WTC11 (cell line): ENCODE measurements at regions not wholly inside any gene's neighbourhood (a gene's known extent, or its start where the extent isn't known, plus 50 kb on each side); places are given as distances from the start of the nearest gene placed in this dataset.

Experiments used
- ATAC-seq: fragments of 200-7000 bp; cut with Tn5 transposase; 2 replicates; pipeline ENCODE4 v1.10.0; 2021; ENCODE audit warnings: mild to moderate bottlenecking, moderate library complexity
- CTCF ChIA-PET: fragments of 300-600 bp; sonication (Branson Sonifier 250); formaldehyde crosslinking; loops from one replicate; lab custom pipeline; 2021; ENCODE audit warnings: antibody characterized with exemption; lab: Charles Lee
- POLR2A ChIA-PET: fragments of 350-600 bp; sonication (Branson Sonifier 250); formaldehyde crosslinking; loops from one replicate; lab custom pipeline; 2021; ENCODE audit warnings: antibody characterized with exemption; lab: Charles Lee
- DNase-seq: peaks from one replicate; pipeline ENCODE4 v3.0.0; 2021; ENCODE audit warnings: low spot score
- H3K27ac Mint-ChIP-seq: 2 replicates; pipeline ENCODE4 v1.8.0; 2021; ENCODE audit warnings: mixed read lengths
- H3K27me3 Mint-ChIP-seq: 2 replicates; pipeline ENCODE4 v1.8.0; 2021; ENCODE audit warnings: low read depth, mild to moderate bottlenecking, moderate library complexity, mixed read lengths
- H3K36me3 Mint-ChIP-seq: 2 replicates; pipeline ENCODE4 v1.8.0; 2021; ENCODE audit warnings: mixed read lengths
- H3K4me1 Mint-ChIP-seq: 2 replicates; pipeline ENCODE4 v1.8.0; 2022; ENCODE audit warnings: mixed read lengths
- H3K4me3 Mint-ChIP-seq: 2 replicates; pipeline ENCODE4 v1.8.0; 2021; ENCODE audit warnings: mild to moderate bottlenecking, moderate library complexity, mixed read lengths
- H3K9me3 Mint-ChIP-seq: 2 replicates; pipeline ENCODE4 v1.8.0; 2021; ENCODE audit warnings: mixed read lengths
- ATF1 ChIP-seq: sonication (generic); formaldehyde crosslinking; IDR thresholded peaks from 2 replicates; pipeline ENCODE4 v1.8.1; 2023; ENCODE audit warnings: mild to moderate bottlenecking, moderate library complexity, missing genetic modification reagents
- CBFB ChIP-seq: sonication (generic); formaldehyde crosslinking; IDR thresholded peaks from 2 replicates; pipeline ENCODE4 v1.8.1; 2022; ENCODE audit warnings: mild to moderate bottlenecking, low read depth, missing genetic modification reagents
- CREB1 ChIP-seq: sonication (generic); formaldehyde crosslinking; IDR thresholded peaks from 2 replicates; pipeline ENCODE4 v1.8.0; 2023; ENCODE audit warnings: mild to moderate bottlenecking, missing genetic modification reagents
- E2F4 ChIP-seq: sonication (generic); formaldehyde crosslinking; IDR thresholded peaks from 2 replicates; pipeline ENCODE4 v1.8.1; 2022; ENCODE audit warnings: low read depth, mild to moderate bottlenecking, moderate library complexity, missing genetic modification reagents, borderline replicate concordance
- ETV6 ChIP-seq: sonication (generic); formaldehyde crosslinking; IDR thresholded peaks from 2 replicates; pipeline ENCODE4 v1.8.1; 2022; ENCODE audit warnings: mild to moderate bottlenecking, missing genetic modification reagents
- GRHL2 ChIP-seq: fragments of 250-450 bp; sonication (Bioruptor Pico); IDR thresholded peaks from 2 replicates; pipeline ENCODE4 v1.8.0; 2022; ENCODE audit warnings: mild to moderate bottlenecking, moderate library complexity; ENCODE audit not compliant: insufficient replicate concordance, severe bottlenecking
- IRF2 ChIP-seq: sonication (generic); formaldehyde crosslinking; IDR thresholded peaks from 2 replicates; pipeline ENCODE4 v1.8.0; 2022; ENCODE audit warnings: low read depth, missing genetic modification reagents, borderline replicate concordance
- JAZF1 ChIP-seq: fragments of 250-450 bp; sonication (Bioruptor Pico); IDR thresholded peaks from 2 replicates; pipeline ENCODE4 v1.9.0; 2021; ENCODE audit warnings: moderate library complexity, mild to moderate bottlenecking, inconsistent platforms
- JUN ChIP-seq: sonication (generic); formaldehyde crosslinking; IDR thresholded peaks from 2 replicates; pipeline ENCODE4 v1.8.0; 2023; ENCODE audit warnings: mild to moderate bottlenecking, missing genetic modification reagents
- NR1H2 ChIP-seq: sonication (generic); formaldehyde crosslinking; IDR thresholded peaks from 2 replicates; pipeline ENCODE4 v1.9.0; 2021; ENCODE audit warnings: mild to moderate bottlenecking, moderate library complexity, missing genetic modification reagents
- PRRX2 ChIP-seq: fragments of 250-450 bp; sonication (Bioruptor Pico); IDR thresholded peaks from 2 replicates; pipeline ENCODE4 v1.8.0; 2021; ENCODE audit warnings: mild to moderate bottlenecking
- SMAD3 ChIP-seq: sonication (generic); formaldehyde crosslinking; IDR thresholded peaks from 2 replicates; pipeline ENCODE4 v1.8.0; 2022; ENCODE audit warnings: missing genetic modification reagents, mild to moderate bottlenecking, borderline replicate concordance
- SOX15 ChIP-seq: fragments of 250-450 bp; sonication (Bioruptor Pico); IDR thresholded peaks from 2 replicates; pipeline ENCODE4 v1.9.0; 2021; ENCODE audit warnings: mild to moderate bottlenecking
- TCF7 ChIP-seq: sonication (generic); formaldehyde crosslinking; IDR thresholded peaks from 2 replicates; pipeline ENCODE4 v1.8.0; 2022; ENCODE audit warnings: mild to moderate bottlenecking, low read depth, missing genetic modification reagents, moderate library complexity
- ZBTB21 ChIP-seq: sonication (generic); formaldehyde crosslinking; IDR thresholded peaks from 2 replicates; pipeline ENCODE4 v1.8.1; 2023; ENCODE audit warnings: mild to moderate bottlenecking, missing genetic modification reagents, borderline replicate concordance
- ZNF219 ChIP-seq: sonication (generic); formaldehyde crosslinking; IDR thresholded peaks from 2 replicates; pipeline ENCODE4 v1.8.0; 2023; ENCODE audit warnings: missing genetic modification reagents, mild to moderate bottlenecking, borderline replicate concordance
- ZNF532 ChIP-seq: fragments of 250-450 bp; sonication (Bioruptor Pico); IDR thresholded peaks from 2 replicates; pipeline ENCODE4 v1.9.0; 2021; ENCODE audit warnings: mild to moderate bottlenecking, borderline replicate concordance
- ZSCAN18 ChIP-seq: fragments of 250-450 bp; sonication (Bioruptor Pico); IDR thresholded peaks from 2 replicates; pipeline ENCODE4 v2.1.2; 2022; ENCODE audit warnings: mild to moderate bottlenecking, moderate library complexity
- TF ChIP-seq, protein P1 (sequence below): sonication (generic); formaldehyde crosslinking; IDR thresholded peaks from 2 replicates; pipeline ENCODE4 v1.8.1; 2022; ENCODE audit warnings: low read depth, missing genetic modification reagents, borderline replicate concordance
- TF ChIP-seq, protein P2 (sequence below): sonication (generic); formaldehyde crosslinking; IDR thresholded peaks from 2 replicates; pipeline ENCODE4 v1.8.0; 2022; ENCODE audit warnings: mild to moderate bottlenecking, missing genetic modification reagents
- TF ChIP-seq, protein P3 (sequence below): sonication (generic); formaldehyde crosslinking; IDR thresholded peaks from 2 replicates; pipeline ENCODE4 v1.8.0; 2023; ENCODE audit warnings: missing genetic modification reagents
- TF ChIP-seq, protein P4 (sequence below): sonication (generic); formaldehyde crosslinking; IDR thresholded peaks from 2 replicates; pipeline ENCODE4 v1.8.1; 2023; ENCODE audit warnings: mild to moderate bottlenecking, missing genetic modification reagents, moderate library complexity

GRCh38 chr22:26979294-26979693, 321.9 kb downstream of the MIAT start:
- DNase-seq (peak; percentile 30), ATAC-seq (peak; percentile 79)
- H3K4me3 Mint-ChIP-seq, result no peak overlapping the region
- H3K36me3 Mint-ChIP-seq, result no peaks in the 10 kb centered on the region
- peaks cover 10% of the 10 kb centered on the region for H3K27me3 Mint-ChIP-seq
- no peak for TF ChIP-seq SMAD3
- TF ChIP-seq, protein P1, sequence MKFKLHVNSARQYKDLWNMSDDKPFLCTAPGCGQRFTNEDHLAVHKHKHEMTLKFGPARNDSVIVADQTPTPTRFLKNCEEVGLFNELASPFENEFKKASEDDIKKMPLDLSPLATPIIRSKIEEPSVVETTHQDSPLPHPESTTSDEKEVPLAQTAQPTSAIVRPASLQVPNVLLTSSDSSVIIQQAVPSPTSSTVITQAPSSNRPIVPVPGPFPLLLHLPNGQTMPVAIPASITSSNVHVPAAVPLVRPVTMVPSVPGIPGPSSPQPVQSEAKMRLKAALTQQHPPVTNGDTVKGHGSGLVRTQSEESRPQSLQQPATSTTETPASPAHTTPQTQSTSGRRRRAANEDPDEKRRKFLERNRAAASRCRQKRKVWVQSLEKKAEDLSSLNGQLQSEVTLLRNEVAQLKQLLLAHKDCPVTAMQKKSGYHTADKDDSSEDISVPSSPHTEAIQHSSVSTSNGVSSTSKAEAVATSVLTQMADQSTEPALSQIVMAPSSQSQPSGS (CRISPR knock-in tag), result no peak
- TF ChIP-seq, protein P2, sequence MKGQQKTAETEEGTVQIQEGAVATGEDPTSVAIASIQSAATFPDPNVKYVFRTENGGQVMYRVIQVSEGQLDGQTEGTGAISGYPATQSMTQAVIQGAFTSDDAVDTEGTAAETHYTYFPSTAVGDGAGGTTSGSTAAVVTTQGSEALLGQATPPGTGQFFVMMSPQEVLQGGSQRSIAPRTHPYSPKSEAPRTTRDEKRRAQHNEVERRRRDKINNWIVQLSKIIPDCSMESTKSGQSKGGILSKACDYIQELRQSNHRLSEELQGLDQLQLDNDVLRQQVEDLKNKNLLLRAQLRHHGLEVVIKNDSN (CRISPR knock-in tag), result peak; percentile 23; the same call in 1 of the 2 replicates
- no peaks in the 10 kb centered on the region for H3K4me1 Mint-ChIP-seq
- no peak overlapping the region for H3K27ac Mint-ChIP-seq
- peaks cover 4% of the 10 kb centered on the region; the same call in 1 of the 2 replicates for H3K9me3 Mint-ChIP-seq
- ChIA-PET CTCF (no interaction called here), POLR2A (no interaction called here)

DNA sequence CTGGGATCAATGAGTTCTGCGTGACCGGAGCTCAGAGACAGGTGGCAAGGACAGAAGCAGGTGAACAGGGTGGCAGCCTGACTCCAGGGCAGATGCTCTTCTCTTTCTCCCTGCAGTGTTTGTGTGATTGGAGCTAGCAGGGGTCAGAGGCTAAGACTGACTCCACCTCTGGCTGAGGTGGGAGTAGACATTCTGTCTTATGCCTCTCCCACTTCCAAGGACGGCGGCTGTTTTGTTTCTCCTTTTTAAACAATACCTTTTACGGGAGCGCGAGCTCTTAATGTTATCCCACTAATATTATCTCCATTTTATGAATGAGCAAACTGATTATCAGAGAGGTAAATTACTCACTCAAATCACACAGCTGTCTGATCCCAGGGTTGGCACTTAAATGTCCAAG, 323.7 kb downstream of the MIAT start:
- Mint-ChIP-seq H3K27ac (no peak overlapping the region), H3K36me3 (no peaks in the 10 kb centered on the region), H3K4me1 (no peaks in the 10 kb centered on the region; the same call in 1 of the 2 replicates), H3K27me3 (peaks cover 7% of the 10 kb centered on the region), H3K9me3 (peaks cover 4% of the 10 kb centered on the region; the same call in 1 of the 2 replicates), H3K4me3 (no peak overlapping the region)
- ATAC-seq (no peak), DNase-seq (no peak)
- ChIA-PET POLR2A (no interaction called here), CTCF (interaction anchor here (1.0 to 1.7 kb wide), 2 partner anchors 51 to 90 kb away, joined by 3 to 5 read pairs; no protein-coding TSS in a partner anchor)
- TF ChIP-seq ETV6 (CRISPR knock-in tag) (no peak), GRHL2 (CRISPR knock-in tag) (no peak), PRRX2 (CRISPR knock-in tag) (no peak), ATF1 (CRISPR knock-in tag) (no peak), ZBTB21 (CRISPR knock-in tag) (no peak), ZNF532 (CRISPR knock-in tag) (no peak), JAZF1 (CRISPR knock-in tag) (no peak), E2F4 (no peak)
- TF ChIP-seq, protein P3, sequence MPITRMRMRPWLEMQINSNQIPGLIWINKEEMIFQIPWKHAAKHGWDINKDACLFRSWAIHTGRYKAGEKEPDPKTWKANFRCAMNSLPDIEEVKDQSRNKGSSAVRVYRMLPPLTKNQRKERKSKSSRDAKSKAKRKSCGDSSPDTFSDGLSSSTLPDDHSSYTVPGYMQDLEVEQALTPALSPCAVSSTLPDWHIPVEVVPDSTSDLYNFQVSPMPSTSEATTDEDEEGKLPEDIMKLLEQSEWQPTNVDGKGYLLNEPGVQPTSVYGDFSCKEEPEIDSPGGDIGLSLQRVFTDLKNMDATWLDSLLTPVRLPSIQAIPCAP (CRISPR knock-in tag), result no peak

GRCh38 chr22:26981541-26981940, 324.2 kb downstream of the MIAT start:
- DNase-seq, result no peak
- Mint-ChIP-seq H3K27ac (no peak overlapping the region), H3K4me3 (no peak overlapping the region), H3K4me1 (no peaks in the 10 kb centered on the region; the same call in 1 of the 2 replicates), H3K36me3 (no peaks in the 10 kb centered on the region), H3K9me3 (peaks cover 4% of the 10 kb centered on the region; the same call in 1 of the 2 replicates), H3K27me3 (peaks cover 7% of the 10 kb centered on the region)
- ChIA-PET POLR2A (no interaction called here), CTCF (interaction anchor here (1.7 kb wide), 1 partner anchor 51 kb away, joined by 5 read pairs; no protein-coding TSS in a partner anchor)
- no peak for ATAC-seq
- no peak for TF ChIP-seq ZNF219 (CRISPR knock-in tag)
- no peak for TF ChIP-seq SOX15 (CRISPR knock-in tag)
- no peak for TF ChIP-seq CREB1 (CRISPR knock-in tag)
- TF ChIP-seq TCF7 (CRISPR knock-in tag), result no peak
- TF ChIP-seq IRF2 (CRISPR knock-in tag), result no peak
- no peak for TF ChIP-seq JUN (CRISPR knock-in tag)
- no peak for TF ChIP-seq PRRX2 (CRISPR knock-in tag)
- TF ChIP-seq, protein P4, sequence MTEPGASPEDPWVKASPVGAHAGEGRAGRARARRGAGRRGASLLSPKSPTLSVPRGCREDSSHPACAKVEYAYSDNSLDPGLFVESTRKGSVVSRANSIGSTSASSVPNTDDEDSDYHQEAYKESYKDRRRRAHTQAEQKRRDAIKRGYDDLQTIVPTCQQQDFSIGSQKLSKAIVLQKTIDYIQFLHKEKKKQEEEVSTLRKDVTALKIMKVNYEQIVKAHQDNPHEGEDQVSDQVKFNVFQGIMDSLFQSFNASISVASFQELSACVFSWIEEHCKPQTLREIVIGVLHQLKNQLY (CRISPR knock-in tag), result no peak
- no peak for TF ChIP-seq SMAD3
- no peak for TF ChIP-seq NR1H2 (CRISPR knock-in tag)
- no peak for TF ChIP-seq CBFB (CRISPR knock-in tag)
- TF ChIP-seq ZSCAN18 (CRISPR knock-in tag), result no peak
